Hindlimb muscle (tissue), 1 donor: ENCODE measurements at regions not wholly inside any gene's neighbourhood (a gene's known extent, or its start where the extent isn't known, plus 50 kb on each side); places are given as distances from the start of the nearest gene placed in this dataset.
"Not testable (repeated sequence)": the region's sequence is repeated elsewhere in the genome, so short reads cannot be mapped to it uniquely, and the experiment has no call there.

ENCODE experiments used
- DNase-seq: peaks from one replicate; pipeline ENCODE4 v3.0.0-alpha.2; 2013

GRCh38 chr18:30698571-30698970 is 344.0 kb downstream of the DSC3 start:
- DNase-seq: no peak

DNA sequence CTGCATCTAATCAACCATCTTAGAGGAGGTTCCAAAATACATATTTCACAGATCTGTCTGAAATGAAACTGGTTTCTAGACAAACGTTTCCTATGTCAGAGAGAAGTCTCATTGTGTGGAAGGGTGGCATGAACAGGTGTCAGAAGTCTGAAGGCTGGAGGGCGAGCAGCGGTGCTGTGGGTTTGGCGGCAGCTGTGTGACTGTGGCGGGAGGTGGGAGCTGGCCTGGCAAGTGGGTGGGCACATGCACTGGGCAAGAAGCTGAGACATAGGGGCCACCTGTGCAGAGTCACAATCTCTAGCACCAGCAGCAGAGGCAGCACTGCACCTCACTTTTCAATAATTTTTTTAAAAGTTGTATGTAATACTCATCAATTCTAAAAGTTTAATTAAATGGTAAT is 346.3 kb downstream of the DSC3 start:
- no peak for DNase-seq

DNA sequence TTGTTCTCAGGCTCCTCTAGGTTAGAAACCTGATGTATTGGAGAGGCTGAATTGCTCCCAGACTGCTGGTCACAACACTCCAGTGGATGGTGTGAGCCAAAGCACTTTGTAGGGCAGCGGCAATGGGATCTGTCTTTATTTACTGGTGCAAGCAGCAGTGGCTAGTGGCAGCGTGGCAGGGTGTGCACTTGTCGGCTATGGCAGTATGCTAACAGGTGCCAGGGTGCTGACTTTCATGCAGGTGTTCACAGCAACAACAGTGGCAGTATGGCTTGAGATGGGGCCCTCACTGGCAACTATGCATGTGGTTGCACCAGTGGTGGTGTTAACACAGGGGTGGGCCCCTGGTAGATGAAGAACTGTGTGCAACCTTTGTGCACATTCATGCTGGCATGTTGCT is 347.8 kb downstream of the DSC3 start:
- DNase-seq: no peak

- no peak for DNase-seq
These were observed 353.3 kb downstream of the DSC3 start for GRCh38 chr18:30689216-30689615.

- DNase-seq: no peak
These were observed 355.0 kb downstream of the DSC3 start for GRCh38 chr18:30687501-30687900.

DNA sequence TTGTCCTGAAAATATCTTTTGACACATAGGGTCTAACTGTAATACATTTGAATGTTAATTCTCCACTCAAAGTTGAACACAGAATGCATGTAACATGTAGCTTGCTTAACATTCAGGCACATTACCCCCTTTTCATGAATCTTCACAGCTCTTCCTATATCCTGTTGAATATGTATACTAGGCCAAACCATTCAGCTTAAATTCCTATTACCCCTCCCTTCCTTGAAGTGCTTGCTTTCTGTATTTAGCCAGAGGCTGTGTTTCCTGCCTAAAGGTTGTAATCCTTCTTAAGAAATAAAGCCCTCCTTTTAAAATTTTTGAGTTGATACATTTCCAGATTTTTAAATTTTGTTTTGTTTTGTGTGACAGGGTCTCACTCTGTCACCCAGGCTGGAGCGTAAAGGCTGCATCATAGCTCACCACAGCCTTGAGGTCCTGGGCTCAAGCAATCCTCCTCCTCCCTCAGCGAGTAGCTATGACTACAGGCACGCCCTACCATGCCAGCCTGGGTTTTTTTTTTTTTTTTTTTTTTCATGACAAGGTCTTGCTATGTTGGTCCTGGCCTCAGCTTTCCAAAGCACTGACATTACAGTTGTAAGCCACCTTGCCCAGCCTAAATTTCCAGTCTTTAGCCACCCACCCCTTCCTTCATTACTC is 357.6 kb downstream of the DSC3 start:
- DNase-seq: no peak

- no peak for DNase-seq
These were observed 358.7 kb downstream of the DSC3 start for GRCh38 chr18:30683836-30684235.

DNA sequence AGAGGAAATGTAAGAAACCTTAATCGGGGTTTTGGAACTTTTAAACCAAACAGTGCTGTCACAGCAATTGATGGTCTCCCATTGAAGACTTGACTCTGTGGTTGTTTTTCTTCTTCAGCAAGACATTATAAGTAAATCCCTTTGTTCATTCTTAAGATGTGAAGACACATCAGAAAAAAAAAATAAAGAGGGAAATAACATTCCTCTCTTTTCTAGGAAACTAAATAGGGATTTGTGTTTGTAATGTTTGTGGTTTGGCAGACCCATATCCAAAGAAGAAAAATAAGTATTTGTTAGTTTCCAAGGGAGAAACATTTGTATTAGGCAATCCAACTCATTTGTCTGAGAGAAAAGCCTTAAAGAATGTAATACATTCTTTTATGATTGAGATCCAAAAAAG is 359.9 kb downstream of the DSC3 start:
- DNase-seq: peak; percentile 27

- no peak for DNase-seq
These were observed 363.1 kb downstream of the DSC3 start for GRCh38 chr18:30679285-30679930.

DNA sequence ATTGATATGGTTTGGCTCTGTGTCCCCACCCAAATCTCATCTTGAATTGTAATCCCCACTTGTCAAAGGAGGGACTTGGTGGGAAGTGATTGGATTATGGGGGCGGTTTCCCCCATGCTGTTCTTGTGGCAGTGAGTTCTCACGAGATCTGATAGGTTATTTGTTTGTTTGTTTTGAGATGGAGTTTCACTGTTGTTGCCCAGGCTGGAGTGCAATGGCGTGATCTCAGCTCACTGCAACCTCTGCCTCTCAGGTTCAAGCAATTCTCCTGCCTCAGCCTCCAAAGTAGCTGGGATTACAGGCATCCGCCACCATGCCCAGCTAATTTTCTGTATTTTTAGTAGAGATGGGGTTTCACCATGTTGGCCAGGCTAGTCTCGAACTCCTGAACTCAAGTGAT is 364.7 kb downstream of the DSC3 start:
- DNase-seq: not testable (repeated sequence)

DNA sequence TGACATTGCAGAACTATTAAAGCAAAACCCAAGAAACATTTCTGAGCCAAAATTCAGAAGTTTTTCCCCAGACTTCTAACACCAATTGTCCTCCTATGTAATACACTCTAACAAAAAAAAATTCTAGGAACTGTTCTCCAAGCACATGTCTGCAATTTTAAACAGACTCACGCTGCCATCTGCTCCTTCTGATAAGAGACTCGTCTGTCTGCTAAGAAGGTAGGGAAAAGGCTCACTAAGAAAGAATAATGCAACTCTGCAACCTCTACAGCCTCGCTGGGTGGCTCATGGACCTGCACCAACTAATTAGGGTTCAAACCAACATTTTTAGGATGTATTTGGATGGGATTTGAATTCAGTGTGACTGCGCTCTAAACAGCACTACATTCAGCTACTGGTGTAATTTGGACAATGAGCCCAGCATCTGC is 366.5 kb downstream of the DSC3 start:
- DNase-seq: no peak

GRCh38 chr18:30675493-30675892 is 367.0 kb downstream of the DSC3 start:
- no peak for DNase-seq

- no peak for DNase-seq
These were observed 367.5 kb downstream of the DSC3 start for GRCh38 chr18:30675072-30675471.

DNA sequence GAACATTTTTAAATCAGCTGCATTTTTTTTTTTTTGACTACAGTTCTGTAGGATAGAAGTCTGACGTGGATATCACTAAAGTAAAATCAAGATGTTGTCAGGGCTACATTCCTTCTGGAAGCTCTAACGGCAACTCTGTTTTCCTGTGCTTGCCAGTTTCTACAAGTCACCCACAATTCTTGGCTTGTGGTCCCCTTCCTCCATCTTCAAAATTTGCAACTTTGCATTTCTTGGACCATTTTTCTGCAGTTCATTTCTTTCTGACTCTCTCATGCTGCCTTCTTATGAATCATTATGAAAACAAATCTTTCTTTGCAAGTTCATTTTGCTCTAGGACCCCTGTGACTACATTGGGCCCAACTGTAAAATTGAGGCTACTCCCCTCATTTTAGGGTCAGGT is 367.9 kb downstream of the DSC3 start:
- no peak for DNase-seq

- not testable (repeated sequence) for DNase-seq
These were observed 370.1 kb downstream of the DSC3 start for GRCh38 chr18:30672439-30672838.

DNA sequence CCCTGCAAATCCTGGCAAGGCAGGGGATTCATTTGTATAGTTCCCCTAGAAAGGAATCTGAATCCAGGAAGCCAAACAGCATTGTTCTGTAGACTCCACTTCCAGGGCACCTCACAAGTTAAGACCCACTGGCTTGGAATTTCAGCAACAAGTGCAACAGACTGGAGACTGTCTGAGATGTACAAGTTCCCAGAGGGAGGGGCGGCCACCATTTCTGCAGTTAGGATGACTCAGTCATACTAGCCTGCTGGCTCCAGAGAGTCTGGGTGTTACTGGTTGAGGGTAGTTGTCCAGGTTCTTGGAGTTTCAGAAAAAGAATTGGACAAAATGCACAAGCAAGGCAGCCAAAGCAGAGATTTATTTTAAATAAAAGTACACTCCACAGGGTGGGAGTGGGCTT is 384.2 kb downstream of the DSC3 start:
- no peak for DNase-seq

GRCh38 chr18:30652387-30652786 is 390.2 kb downstream of the DSC3 start:
- no peak for DNase-seq

- no peak for DNase-seq
These were observed 392.0 kb downstream of the DSC3 start for GRCh38 chr18:30650499-30650898.

GRCh38 chr18:30644158-30644557 is 398.4 kb downstream of the DSC3 start:
- DNase-seq: no peak

- DNase-seq: no peak
These were observed 403.2 kb downstream of the DSC3 start for GRCh38 chr18:30639361-30639760.

DNA sequence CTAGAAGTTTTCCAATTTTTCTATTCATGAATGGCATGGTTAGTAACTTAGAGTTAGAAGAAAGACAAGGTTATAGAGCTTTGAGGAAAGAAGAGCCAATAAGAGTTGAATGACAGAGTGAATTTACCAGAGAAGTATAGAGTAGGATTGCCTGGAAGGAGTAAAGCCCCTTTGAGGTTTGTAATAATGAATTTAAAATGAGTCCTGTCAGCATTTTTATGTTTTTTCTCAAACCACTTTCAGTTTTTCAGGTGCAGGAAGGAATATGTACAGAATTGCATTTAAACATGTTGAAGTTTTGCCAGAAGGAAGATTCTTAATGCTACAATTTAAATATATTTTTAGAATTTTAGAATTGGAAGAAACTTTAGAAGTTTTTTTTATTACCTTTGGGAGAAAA is 408.3 kb downstream of the DSC3 start:
- no peak for DNase-seq

DNA sequence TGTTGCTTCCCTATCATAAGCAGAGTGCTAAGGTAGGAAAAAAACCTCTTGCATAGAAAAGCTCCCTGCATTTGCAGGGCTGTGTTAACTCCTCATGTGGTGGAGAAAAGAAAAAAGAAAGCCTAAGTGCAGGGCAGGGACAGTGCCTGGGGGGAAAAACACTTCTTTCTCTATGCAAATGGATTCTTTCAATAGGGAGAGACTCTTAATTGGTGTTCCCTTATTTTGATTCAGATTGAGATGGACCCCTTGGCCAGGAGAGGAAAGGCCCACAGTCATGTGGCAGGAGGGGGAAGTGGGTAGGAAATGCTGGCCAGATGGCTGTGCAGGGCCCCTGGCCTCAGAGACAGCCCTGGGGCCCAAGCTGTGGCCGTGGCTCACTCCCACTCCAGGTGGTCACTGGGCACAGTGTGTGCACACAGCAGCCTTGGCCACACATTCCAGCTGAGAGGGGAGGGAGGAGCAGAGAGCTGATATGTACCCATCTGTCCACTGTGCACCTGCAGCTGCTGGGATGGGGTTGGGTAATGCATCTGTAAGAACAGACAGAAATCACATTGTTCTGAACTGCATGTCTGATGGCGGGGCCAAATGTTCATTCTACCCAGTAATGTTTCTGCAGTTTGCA is 410.4 kb downstream of the DSC3 start:
- DNase-seq: no peak

GRCh38 chr18:30625961-30626360 is 416.6 kb downstream of the DSC3 start:
- no peak for DNase-seq

DNA sequence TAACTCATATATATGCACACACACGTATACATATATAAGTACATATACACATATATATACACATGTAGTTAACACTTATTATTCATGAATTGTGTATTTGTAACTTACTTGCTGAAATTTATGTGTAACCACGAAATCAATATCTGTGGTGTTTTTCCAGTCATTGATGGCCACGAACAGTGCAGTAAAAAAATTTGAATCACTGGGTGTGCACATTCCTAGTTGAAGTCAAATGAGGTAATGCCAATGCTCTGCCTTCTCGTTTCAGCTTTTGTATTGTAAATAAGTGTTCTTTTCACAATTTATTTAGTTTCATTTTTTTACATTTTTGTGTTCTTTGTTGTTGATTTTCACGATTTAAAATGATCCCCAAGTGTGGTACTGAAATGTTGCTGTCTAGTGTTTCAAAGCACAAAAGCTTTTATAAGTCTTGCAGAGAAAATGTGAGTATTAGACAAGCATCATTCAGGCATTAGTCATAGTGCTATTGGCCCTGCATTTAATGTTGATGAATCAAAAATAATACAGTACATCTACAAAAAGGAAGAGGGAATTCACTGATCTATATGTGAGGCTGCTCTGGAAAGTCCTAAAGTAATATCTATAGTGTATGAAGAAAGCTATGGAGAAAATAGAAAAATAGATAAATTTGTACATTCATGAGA is 419.0 kb downstream of the DSC3 start:
- no peak for DNase-seq
